Progenitor cell of endocrine pancreas (in vitro differentiated cells): ENCODE measurements at regions not wholly inside any gene's neighbourhood (a gene's known extent, or its start where the extent isn't known, plus 50 kb on each side); places are given as distances from the start of the nearest gene placed in this dataset.
A peak's percentile ranks its signal among the peaks of the same experiment; 100 is the strongest.

Experiments used
- DNase-seq: peaks from one replicate; pipeline ENCODE4 v3.0.0; 2021; ENCODE audit warnings: low spot score; ENCODE audit not compliant: unreplicated experiment
- H3K27ac Mint-ChIP-seq: 2 replicates; pipeline ENCODE4 v1.8.0; 2021; ENCODE audit warnings: mild to moderate bottlenecking, moderate library complexity, mixed read lengths
- H3K27me3 Mint-ChIP-seq: 2 replicates; pipeline ENCODE4 v1.8.0; 2021; ENCODE audit warnings: mixed read lengths
- H3K36me3 Mint-ChIP-seq: 2 replicates; pipeline ENCODE4 v1.8.0; 2022; ENCODE audit warnings: mixed read lengths; ENCODE audit not compliant: insufficient read depth
- H3K4me1 Mint-ChIP-seq: 2 replicates; pipeline ENCODE4 v1.8.0; 2021; ENCODE audit warnings: low read depth, mixed read lengths
- H3K4me3 Mint-ChIP-seq: 2 replicates; pipeline ENCODE4 v1.8.0; 2021; ENCODE audit warnings: low read depth, mild to moderate bottlenecking, moderate library complexity, mixed read lengths
- H3K9me3 Mint-ChIP-seq: 2 replicates; pipeline ENCODE4 v1.8.0; 2021; ENCODE audit warnings: low read depth, mixed read lengths
- TF ChIP-seq, protein P1 (sequence below): fragments of 200-600 bp; sonication (generic); IDR thresholded peaks from one replicate; pipeline ENCODE4 v1.5.0; 2021; ENCODE audit warnings: antibody characterized with exemption, mild to moderate bottlenecking; ENCODE audit not compliant: unreplicated experiment

DNA sequence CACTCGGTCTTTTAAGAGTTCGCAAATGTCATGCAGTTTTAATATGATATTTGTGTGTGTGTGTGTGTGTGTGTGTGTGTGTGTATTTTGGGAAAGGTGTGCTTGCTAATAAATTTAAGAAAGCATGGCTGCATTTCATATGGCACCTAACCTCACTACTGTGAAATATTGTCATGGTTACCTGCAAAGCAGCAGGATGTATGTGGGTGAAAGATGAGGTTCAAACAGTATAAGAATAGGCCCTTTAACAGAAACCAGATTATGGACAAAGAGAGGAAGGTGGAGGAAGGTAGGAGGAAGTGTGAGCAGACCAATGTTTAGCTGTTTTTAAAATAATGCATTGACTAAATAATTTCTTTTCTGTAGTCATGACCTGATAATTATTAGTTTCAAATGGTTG, 73.5 kb upstream of the CACNA2D1 start:
- no peak for DNase-seq
- Mint-ChIP-seq H3K27ac (no peak overlapping the region), H3K36me3 (no peaks in the 10 kb centered on the region), H3K27me3 (peaks cover 5% of the 10 kb centered on the region), H3K4me3 (no peak overlapping the region), H3K9me3 (no peaks in the 10 kb centered on the region), H3K4me1 (no peaks in the 10 kb centered on the region)
- TF ChIP-seq, protein P1, sequence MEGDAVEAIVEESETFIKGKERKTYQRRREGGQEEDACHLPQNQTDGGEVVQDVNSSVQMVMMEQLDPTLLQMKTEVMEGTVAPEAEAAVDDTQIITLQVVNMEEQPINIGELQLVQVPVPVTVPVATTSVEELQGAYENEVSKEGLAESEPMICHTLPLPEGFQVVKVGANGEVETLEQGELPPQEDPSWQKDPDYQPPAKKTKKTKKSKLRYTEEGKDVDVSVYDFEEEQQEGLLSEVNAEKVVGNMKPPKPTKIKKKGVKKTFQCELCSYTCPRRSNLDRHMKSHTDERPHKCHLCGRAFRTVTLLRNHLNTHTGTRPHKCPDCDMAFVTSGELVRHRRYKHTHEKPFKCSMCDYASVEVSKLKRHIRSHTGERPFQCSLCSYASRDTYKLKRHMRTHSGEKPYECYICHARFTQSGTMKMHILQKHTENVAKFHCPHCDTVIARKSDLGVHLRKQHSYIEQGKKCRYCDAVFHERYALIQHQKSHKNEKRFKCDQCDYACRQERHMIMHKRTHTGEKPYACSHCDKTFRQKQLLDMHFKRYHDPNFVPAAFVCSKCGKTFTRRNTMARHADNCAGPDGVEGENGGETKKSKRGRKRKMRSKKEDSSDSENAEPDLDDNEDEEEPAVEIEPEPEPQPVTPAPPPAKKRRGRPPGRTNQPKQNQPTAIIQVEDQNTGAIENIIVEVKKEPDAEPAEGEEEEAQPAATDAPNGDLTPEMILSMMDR, result no peak

DNA sequence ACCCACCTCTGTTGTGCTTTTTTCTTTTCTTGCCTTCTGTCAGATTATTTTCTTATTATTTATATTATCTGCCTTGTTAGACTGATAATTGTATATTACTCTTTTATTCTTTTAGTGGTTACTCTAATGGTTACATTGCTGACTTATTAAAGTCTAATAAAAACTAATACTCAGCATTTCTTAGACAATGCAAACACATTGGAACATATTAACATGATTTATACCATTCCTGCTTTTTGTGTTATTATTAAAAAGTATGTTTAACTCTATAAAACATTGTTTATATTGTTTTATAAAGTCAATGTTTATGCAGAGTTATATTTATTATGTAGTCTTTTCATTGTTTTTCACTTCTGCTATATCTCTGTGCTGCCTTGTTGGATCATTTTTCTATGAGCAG, 68.0 kb upstream of the CACNA2D1 start:
- Mint-ChIP-seq H3K4me3 (no peak overlapping the region), H3K36me3 (no peaks in the 10 kb centered on the region), H3K9me3 (no peaks in the 10 kb centered on the region)

DNA sequence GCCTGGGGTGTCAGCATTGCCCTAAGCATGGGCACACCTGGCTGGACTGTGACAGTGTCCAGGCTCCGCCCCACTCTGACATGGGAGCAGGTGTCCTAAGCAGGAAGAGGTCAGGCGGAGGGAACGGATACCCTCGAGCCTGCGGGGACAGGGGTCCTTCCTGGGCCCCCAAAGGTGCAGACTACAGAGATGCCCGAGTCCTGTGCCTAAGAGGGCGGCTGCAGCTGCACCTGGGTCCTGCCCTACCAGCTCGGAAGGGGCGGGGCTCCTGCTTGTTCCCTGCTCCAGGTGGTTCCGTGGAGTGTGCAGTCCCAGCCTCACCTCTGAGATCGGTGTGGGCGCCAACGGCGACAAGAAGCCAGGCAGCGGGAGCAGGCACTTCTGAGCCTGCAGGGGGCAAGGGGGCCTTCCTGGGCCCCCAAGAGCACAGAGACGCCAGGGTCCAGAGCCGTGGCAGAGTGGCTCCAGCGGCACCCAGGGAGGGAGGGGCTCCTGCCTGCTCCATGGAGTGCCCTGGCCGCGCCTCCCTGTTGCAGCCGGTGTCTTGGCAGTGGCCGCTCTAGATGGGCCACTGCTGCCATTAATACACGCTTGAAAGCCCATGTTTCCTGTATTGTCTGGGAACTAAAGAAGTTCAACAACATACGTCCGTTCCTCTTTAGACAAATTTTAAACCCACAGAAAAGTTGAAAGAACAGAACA, 64.5 kb upstream of the CACNA2D1 start:
- Mint-ChIP-seq H3K27me3 (peaks cover 35% of the 10 kb centered on the region), H3K4me3 (peak overlapping the region; percentile 64), H3K36me3 (no peaks in the 10 kb centered on the region), H3K4me1 (peaks cover 12% of the 10 kb centered on the region), H3K9me3 (no peaks in the 10 kb centered on the region), H3K27ac (no peak overlapping the region)
- TF ChIP-seq, protein P1, result no peak
- DNase-seq, result no peak

More for the DNA sequence above, 68.0 kb upstream of the CACNA2D1 start:
- no peak for DNase-seq
- Mint-ChIP-seq H3K27ac (no peak overlapping the region), H3K4me1 (peaks cover 4% of the 10 kb centered on the region), H3K27me3 (peaks cover 24% of the 10 kb centered on the region)
- TF ChIP-seq, protein P1, result no peak

DNA sequence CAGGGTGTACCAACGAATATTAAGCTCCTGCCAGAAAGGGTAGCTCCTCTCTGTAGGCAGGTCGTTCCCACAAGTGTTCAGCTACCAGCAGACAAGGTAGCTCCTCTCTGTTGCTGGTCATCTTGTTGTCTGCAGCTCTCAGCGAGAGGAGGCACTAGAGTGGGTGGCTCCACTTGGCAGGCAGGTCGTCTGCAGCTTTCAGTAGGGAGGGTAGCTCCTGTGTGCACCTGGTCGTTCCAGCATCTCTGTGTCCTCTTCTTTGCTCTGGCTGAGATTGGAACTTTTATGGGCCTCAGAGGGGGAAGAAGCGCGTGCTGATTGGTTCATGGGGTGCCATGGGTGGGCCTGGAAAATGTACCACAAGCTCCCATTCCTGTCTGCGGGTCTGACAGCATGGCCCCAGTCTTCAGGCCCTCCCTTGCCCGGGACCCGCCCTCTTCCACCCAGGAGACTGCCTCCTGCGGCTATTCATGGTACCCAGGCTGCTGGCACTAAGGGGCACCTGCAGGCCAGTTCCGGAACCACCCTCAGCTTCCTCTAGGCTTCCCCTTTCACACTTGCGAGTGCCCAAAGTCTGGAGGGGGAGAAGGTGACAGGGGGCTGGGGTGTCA, 63.9 kb upstream of the CACNA2D1 start:
- H3K4me1 Mint-ChIP-seq, result peaks cover 12% of the 10 kb centered on the region
- H3K4me3 Mint-ChIP-seq, result peak overlapping the region; percentile 64

DNA sequence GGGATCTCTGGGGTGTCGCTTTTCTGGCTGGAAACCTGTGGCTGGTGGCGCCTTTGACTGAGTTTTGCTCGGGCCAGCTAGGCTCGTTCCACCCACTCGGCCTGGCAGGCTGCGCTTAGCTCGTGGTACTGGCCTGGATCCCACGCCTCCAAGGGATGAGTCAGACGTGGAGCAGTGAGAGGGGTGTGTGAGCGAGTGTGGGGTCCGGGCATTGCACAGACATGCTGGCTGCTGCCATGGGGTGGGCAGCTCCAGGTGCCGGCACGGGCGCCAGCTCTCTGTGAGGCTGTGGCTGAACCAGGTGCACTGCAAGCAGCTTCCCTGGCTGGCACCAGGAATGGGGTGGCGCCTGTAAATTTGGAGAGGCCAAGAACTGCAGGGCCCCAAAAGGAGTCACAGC, 63.1 kb upstream of the CACNA2D1 start:
- DNase-seq, result no peak
- Mint-ChIP-seq H3K36me3 (no peaks in the 10 kb centered on the region), H3K4me1 (peaks cover 12% of the 10 kb centered on the region), H3K27ac (no peak overlapping the region), H3K27me3 (peaks cover 38% of the 10 kb centered on the region), H3K9me3 (peaks cover 6% of the 10 kb centered on the region), H3K4me3 (peak overlapping the region; percentile 31)
- TF ChIP-seq, protein P1, result no peak

More for the DNA sequence above, 63.9 kb upstream of the CACNA2D1 start:
- Mint-ChIP-seq H3K27ac (peak overlapping the region; percentile 56), H3K36me3 (no peaks in the 10 kb centered on the region), H3K9me3 (no peaks in the 10 kb centered on the region), H3K27me3 (peaks cover 35% of the 10 kb centered on the region)
- DNase-seq, result no peak
- TF ChIP-seq, protein P1, result no peak
